NCI-H1417 treated with DMSO at 0.1 percent for 48 hours (cell line): ENCODE measurements at regions not wholly inside any gene's neighbourhood (a gene's known extent, or its start where the extent isn't known, plus 50 kb on each side); places are given as distances from the start of the nearest gene placed in this dataset.
"Not testable (repeated sequence)": the region's sequence is repeated elsewhere in the genome, so short reads cannot be mapped to it uniquely, and the experiment has no call there.

Experiments
- DNase-seq: peaks from one replicate; lab custom pipeline; 2025; lab: John Stamatoyannopoulos, UW

DNA sequence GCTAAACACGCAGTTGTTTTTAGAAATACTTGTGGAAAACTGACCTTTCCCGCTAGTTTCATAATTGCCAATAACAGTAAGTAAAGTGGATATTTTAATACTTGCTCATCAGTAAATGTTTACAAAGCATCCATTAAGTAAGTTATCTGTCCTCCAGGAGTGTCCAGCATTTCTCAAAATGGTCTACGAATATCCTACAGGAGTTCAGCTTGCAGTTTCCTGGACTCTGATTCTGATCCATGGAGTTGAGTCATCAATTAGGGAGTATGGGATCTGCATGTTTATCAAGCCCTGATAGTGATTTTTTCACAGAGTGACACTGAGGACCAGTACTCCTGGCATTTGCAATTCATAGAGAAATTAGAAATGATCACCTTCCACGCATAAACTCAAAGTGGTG, 325.2 kb upstream of the AADAT start:
- no peak for DNase-seq

DNA sequence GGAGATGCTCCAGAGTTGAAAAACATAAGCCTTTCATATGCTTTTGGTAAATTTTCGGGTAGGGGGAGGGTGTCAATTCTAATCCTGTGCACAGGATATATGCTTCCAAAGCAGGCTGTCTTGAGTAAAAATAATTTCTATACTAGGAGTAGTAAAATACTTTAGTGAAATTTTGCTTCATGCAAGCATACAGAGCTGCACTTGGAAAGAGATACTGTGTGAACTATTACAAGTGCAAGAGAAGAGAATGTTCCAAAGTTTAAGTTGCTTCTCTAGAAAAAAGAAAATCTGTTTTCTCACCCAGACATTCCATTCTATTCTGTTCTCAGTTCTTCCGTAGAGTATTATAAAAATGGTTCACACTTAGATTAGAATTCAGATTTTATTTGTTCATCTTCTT, 324.6 kb upstream of the AADAT start:
- no peak for DNase-seq

DNA sequence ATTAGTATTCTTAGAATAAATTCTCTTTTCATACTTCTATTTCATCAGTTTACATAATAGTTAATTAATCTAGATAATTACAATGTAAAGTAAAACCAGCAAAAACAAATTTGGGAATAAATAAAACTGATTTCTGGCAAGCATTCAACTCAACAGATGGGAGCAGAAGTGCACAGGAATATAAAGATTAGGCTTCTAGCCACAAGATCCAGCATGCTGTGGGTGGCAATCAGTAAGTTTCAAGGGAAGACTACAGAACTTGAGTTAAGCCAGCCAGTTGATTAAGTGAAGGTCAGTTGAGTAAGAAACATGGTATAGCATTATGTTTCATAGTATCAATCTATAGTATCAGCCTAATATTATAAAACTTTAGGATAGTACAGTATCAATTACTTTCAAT, 324.2 kb upstream of the AADAT start:
- no peak for DNase-seq

DNA sequence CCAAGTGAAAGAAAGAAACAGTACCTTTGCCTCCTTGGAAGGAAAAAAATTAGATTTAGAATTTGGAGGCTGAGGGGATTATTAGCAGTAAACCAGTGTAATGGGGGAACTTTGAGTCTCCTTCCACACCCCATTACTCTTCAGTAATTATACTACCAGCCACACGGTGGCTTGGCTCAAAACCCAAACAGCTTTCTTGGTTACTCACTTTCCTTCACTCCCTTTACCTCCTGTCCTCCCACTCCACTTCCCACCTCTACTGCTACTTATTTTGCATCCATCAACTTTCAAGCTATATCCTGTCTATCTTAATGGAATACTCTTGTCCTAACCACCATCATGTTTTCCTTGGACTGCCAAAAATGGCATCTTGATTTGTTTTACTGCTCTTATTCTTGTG, 310.6 kb upstream of the AADAT start:
- DNase-seq: no peak

DNA sequence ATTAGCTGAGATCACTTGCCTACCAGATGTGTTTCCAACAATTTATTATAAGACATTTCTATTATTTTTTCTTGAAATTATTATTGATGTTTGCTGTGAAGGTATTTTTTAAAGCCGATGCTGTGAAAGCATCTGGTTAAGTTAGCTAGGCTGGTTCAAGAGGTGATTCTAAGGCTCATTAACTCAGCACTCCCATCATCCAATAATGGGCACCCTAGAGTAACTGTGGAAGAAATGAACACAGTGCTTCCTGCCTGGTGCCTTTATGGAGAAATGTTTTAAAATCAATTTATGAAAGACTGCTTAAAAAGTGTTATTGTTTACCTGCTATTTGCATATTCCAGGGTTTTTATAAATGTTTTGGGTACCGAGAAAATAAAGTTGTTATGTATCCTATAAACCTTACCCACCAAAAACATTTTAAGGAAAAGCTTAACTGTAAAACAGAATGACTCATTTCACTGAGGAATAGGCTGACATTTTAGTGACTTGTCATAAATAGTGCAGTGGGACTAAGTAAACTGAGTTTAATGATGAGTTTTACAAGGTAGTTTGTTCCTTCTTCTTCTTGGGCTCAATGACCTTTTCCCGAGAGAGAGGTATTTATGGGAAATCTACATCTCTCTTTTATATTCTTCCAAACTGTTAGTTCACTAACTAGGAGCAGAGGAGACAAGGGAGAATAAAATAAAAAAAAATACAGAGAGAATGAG, 310.0 kb upstream of the AADAT start:
- no peak for DNase-seq

DNA sequence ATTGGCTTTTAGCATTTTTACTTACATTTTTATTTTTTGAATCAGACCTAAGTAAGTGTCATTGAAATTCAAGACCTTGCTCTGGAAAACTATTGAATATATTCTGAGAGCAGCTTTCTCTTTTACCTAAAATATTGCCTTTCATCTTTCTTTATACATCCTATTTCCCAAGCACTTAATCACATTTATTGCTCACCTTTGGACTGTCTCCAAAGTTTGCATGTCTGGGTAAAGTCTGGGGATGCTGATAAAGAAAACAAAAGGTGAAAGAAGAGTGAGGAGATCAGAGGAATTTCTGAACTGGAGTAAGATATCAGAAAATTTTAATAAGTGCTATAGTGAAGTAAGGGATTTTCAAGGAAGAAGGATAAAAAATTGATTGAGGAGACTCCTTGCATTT, 308.5 kb upstream of the AADAT start:
- DNase-seq: no peak

DNA sequence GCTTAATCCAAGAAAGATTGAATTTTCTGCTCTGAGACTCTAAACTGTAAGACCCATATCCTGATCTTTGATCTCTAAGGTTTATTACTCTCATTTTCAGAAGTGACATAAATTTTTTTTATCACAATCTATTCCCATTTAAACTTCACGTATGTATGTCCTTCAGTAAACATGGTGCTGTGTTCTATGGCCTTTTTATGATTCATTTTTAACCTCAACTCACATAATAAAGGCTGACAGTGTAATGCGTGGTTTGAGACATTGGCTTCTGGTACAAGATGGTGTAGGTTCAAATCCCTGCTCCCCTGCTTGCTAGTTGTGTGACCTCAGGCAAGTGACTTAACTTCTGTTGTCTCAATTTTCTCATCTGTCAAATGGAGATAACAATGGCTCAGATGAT, 306.0 kb upstream of the AADAT start:
- DNase-seq: no peak

DNA sequence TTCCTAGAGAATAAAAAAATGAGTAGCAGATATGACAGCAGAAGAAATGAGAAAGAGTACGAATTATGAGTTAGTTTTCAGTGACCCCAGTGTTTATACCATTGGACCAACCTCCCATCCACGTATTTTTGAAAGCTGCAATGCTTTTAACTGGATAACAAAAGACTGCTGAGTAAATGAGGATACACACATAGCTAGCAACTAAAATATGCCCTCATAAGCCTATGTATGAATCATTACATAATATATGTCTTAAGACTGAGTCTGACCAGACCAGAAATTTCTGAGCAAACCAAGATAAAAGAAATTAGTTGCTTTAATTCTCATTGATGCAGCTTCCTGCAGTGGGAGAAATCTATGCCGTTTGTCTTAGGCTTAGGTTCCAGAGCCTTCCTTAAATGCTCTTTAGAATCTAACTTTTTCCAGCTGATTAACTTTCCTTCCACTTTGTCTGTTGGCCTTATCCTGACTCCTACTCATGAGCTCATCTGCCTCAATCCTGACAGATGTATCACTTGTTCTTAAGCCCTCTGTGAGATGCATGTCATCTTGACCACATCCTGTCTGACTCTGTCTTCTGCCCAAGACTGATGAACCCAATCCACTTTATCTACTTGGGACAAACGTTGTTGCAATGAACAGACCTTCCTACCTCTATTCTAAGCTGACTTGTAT, 301.4 kb upstream of the AADAT start:
- no peak for DNase-seq

DNA sequence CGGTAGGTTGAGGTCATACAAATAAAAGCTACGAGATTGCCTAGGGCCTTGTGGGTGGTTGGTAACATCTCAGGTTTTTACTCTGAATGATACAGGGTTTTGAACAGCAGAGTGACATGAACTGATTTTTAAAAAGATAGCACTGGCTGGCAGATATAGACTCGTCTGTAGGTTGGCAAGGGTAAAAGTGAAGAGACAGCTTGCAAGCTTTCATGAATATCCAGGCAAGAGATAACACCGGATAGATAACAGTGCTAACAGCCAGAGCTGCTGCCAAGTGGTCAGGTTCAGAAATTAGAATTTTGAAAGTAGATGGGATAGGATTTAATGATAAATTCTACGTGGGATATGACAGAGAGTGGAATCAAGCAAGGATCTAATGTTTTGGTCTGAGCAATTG, 299.7 kb upstream of the AADAT start:
- DNase-seq: no peak

DNA sequence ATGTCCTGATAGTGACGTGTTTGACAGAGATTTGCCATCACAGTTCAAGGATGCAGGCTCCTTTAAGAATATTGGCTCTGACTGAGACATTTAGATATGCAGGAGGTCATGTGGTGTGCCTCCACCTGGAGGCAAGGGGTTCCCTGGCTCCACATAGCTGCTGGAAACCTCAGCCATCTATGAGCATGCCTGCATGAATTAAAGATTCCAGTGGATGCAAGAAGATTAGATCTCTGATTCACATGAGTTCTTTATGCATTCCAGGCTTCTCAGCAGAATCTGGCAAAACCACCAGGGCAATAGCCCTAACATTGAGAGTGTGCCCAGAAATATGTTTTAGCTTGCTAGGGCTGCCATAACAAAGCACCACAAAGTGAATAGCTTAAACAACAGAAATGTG, 298.5 kb upstream of the AADAT start:
- no peak for DNase-seq

DNA sequence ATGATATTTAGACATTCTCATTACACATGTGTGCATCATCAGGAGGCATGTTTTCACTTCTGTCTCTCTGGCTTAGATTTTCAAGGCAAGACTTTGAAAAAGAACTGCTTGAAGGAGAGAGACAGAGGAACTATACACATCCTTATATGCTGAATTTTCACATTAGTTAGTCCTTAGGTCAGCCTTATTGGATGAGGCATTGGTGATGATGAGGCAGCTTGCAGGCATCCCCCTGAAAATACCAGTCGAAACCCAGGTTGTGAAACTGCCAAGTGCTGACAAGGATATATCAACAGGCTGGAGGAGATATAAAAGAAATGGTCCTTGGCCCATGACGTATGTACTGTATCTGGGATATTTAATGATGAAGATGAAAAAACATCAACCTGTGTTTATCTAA, 297.2 kb upstream of the AADAT start:
- no peak for DNase-seq

DNA sequence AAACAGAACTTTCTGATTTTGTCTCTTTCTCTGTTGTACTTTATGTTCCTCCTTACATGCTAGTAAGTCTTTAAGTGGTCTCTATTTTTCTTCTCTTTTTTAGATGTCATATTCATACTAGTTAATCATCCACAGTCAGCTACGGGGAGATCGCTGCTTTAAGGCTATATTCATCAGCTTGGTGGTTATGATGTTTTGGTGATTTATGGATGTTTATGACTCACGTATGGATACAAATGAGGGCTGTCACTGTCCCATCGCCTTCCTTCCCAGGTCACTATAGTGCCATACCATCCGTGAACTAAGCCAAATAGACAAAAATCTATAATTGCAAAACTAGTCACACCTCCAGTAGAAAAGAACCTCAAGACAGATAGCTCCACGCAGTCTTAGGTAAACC, 296.8 kb upstream of the AADAT start:
- DNase-seq: no peak

DNA sequence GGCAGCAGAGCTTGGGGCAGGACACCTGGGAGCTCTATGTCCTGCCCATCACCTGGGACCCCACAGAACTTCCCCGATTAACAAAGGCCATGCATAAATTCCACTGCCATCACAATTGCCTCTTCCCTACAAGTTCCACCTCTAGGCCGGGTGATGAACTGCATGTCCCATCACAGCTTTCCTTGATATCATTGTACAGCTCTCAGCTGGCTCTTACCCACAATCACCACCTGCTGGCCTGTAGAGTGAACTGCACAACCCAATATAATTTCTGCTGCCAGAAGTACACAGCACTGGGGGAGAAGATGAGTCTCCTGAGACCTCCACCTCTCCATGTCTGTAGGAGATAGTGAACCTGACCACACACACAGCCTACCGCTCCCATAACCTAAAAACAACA, 285.0 kb upstream of the AADAT start:
- no peak for DNase-seq

DNA sequence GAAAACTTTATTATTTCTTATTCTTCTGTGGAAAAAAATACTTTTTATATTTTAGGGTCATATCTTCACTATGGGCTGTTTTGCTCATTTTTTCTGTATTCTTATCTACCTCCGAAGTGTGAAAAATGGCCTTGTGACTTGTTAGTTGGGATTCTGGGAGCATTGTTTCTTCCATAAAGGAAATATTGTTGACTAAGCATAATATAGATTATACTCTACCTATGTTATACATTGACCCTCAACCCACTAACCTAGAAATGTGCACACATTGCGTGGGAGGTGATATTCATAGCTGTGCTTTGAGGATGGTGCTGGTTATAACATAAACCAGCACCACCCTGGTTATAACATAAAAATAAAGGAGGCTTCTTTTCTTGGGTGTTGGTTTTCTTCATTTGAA, 259.2 kb upstream of the AADAT start:
- no peak for DNase-seq

DNA sequence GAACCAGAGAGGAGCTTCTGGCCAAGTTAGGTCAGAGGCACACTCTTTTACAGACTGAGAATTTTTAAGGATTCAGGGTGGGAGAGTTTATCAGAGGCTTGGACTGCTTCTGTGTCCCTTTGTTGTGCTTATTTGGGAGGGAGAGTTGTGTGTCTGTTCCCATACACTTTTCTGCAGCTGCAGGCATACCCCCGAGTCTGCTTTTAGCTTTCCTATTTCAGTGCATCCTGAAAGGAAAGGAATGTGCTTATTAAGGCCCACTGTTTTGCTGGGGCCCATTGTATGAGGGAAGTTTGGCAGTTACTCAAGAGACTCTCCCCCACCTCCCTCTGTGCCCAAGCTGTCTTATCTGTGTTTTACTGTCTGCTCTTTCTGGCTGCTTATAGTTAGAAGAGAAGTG, 257.4 kb upstream of the AADAT start:
- DNase-seq: not testable (repeated sequence)

DNA sequence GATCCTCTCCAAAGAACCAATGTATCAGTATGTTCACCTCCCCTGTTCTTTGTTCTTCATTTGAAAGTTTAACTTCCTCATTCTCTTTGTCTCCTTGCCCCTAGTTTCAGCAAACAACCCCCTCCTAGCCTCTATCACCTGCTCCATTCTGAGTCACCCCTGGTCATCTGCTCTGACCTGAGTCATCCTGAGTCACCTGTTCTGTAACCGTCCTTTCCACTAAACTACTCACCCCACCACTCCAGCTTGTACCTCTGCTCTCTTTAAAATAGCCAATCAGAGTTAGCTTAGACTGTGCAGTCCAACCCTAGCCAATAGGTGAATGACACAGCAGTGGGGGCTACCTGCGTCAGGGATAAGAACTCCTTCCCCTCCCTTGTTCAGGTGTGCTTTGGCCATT, 249.8 kb upstream of the AADAT start:
- no peak for DNase-seq

DNA sequence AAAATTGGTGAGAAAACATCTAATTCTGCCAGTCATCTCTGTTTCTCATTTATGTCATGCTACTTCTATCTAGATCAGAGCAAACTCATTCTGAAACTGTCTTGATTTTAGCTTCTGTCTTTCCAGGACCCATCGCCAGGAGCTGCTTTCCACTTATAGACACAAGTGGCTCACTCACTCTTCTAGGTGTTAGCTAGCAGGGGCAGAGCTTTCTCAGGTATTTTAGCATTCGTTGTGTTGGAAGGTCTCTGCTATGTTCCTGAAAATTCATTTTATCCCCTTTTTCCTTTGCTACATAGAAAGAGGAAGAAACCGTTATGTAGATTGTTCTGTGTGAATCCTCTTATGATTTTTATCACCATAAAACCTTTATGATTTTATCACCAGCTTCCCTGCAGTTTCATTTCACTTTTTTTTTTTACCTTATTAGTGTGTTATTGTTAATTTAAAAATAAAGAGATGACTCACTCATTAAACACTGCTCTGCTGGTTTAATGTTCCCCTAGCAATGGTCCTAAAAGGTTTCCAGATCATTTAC, 246.6 kb upstream of the AADAT start:
- DNase-seq: no peak

DNA sequence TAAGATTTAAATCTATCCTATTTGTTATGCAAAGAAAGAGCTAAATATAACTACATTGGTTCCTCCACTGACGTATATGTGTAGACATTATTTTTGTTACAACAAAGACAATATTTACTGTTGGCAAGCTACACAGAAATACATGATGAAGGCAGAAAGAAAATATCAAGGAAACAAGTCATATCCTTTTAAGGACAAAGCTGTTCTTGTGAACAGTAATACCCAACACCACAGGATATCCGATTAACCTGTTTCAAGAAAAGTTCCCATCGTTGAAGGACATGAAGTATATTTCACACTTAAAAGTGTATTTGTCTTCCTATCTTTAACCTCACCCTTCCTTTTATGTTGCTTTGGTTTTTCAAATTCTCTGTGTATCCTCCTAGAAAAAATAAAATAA, 235.8 kb upstream of the AADAT start:
- no peak for DNase-seq

DNA sequence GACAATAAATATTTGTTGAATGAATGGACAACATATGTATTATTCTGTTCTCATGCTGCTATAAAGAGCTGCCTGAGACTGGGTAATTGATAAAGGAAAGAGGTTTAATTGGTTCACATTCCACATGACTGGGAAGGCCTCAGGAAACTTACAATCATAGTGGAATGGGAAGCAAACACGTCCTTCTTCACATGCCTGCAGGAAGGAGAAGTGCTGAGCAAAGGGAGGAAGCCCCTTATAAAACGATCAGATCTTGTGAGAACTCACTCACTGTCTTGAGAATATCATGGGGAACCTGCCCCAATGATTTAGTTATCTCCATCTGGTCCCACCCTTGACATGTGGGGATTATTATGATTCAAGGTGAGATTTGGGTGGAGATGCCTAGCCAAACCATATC, 233.9 kb upstream of the AADAT start:
- DNase-seq: no peak

DNA sequence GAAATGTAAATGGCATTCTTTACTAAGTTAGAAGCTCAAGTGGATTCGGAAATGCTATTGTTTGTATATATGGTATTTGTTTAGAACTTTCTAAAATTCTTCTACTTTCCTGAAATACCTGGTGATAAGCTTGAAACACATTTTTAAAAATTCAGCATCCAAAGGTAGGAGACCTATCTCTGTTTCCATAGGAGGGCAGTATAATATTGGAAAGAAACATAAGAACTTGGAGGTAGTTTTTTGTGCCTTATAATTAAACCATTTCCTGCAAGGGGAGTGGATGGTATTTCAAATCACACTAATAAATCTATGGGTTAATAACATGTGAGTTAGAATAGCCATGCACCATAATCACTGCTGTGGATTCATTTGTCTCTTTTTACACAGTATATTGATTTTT, 217.4 kb upstream of the AADAT start:
- no peak for DNase-seq

DNA sequence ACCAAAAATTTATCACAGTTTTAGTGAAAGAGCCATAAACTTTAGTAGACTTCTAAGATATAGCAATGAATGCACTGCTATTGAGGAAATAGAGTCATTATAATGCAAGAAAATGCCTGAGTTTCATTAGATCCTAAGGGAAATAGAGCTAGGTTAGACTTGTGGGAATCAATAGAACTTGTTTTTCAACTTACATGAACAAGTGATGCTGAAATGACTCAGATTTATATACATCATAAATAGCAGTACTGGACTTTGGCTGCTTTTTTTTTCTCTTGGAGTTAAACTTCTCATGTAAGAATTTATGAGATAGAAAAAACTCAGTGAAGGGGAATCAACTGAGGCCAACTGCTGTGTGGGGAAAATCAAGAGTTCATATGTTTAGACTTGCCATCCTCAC, 216.5 kb upstream of the AADAT start:
- no peak for DNase-seq

DNA sequence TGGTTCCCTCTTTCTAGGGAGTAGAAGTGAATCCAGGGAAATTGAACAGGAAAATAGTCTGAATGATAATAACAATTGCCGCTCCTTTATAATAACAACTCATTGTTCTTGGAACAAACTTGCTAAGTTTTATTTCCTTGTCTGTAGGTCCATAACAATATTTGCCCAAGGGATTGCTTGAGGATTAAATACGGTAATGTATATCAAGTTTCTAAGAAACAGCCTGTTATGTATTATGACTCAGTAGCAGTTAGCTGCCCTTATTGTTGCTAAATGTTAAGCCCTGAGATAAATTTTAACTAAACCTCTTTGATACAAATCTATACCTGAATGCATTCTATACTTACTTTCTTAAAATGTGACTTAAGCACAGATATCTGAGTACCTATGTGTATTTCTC, 215.9 kb upstream of the AADAT start:
- no peak for DNase-seq

DNA sequence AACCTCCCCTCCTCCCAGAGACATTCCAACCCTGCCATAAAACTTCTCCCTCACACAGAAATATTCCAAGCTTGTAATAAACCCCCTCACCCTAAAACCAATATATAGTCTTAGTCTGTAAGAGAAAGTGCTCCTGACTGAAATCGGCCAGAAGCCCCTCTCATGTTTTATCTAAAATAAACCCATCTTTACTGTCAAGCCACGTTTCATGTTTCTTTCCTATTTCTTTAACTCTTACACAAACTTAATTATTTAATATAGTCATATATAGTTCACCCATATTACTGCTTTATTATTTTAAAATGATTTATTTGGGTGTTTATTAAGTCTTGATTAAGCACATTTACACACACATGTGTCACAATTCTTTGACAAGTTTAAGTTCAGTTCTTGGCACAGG, 191.3 kb upstream of the AADAT start:
- no peak for DNase-seq

DNA sequence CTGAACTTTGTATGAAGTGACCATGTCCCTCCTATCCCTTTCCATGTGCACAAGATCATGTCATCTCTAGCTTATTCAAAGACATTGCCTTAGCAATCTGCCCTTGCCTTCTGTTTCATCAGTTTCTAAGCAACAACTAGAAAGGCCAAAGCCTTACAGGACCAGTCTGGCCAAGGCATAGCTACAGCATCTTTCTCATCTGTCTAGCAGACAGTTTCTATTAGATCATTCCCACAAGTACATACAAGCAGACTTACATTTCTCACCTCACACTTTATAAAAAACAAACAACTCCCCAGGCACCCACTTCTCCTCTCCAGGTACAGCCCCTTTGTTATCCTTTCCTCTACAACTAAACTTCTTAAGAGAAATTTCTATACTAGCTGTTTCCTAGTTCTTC, 188.7 kb upstream of the AADAT start:
- no peak for DNase-seq
